Activated naive CD4-positive, alpha-beta T cell treated with anti-CD3 and anti-CD28 coated beads for 36 hours (primary cell): ENCODE measurements at regions not wholly inside any gene's neighbourhood (a gene's known extent, or its start where the extent isn't known, plus 50 kb on each side); places are given as distances from the start of the nearest gene placed in this dataset.
"Not testable (repeated sequence)": the region's sequence is repeated elsewhere in the genome, so short reads cannot be mapped to it uniquely, and the experiment has no call there.

Source experiments
- CTCF ChIA-PET: fragments of 350-600 bp; sonication (Branson Sonifier 250); formaldehyde crosslinking; loops from one replicate; lab custom pipeline; 2021; ENCODE audit warnings: antibody characterized with exemption; lab: Charles Lee
- DNase-seq: peaks from one replicate; pipeline ENCODE4 v3.0.0-alpha.2; 2020
- H3K27ac Mint-ChIP-seq: one replicate; pipeline ENCODE4 v1.8.0; 2021; ENCODE audit warnings: mild to moderate bottlenecking, mixed read lengths
- H3K27me3 Mint-ChIP-seq: one replicate; pipeline ENCODE4 v1.8.0; 2021; ENCODE audit warnings: low read depth, mixed read lengths
- H3K36me3 Mint-ChIP-seq: one replicate; pipeline ENCODE4 v1.8.0; 2021; ENCODE audit warnings: low read depth, mixed read lengths
- H3K4me1 Mint-ChIP-seq: one replicate; pipeline ENCODE4 v1.8.0; 2021; ENCODE audit warnings: low read depth, mixed read lengths
- H3K4me3 Mint-ChIP-seq: one replicate; pipeline ENCODE4 v1.8.0; 2021; ENCODE audit warnings: mild to moderate bottlenecking, moderate library complexity, mixed read lengths
- H3K9me3 Mint-ChIP-seq: one replicate; pipeline ENCODE4 v1.8.0; 2021; ENCODE audit warnings: mixed read lengths
- intact Hi-C: fragments of 100-400 bp; cut with micrococcal nuclease; formaldehyde crosslinking; loops from one replicate; pipeline ENCODE4 v1.15.1; 2023

DNA sequence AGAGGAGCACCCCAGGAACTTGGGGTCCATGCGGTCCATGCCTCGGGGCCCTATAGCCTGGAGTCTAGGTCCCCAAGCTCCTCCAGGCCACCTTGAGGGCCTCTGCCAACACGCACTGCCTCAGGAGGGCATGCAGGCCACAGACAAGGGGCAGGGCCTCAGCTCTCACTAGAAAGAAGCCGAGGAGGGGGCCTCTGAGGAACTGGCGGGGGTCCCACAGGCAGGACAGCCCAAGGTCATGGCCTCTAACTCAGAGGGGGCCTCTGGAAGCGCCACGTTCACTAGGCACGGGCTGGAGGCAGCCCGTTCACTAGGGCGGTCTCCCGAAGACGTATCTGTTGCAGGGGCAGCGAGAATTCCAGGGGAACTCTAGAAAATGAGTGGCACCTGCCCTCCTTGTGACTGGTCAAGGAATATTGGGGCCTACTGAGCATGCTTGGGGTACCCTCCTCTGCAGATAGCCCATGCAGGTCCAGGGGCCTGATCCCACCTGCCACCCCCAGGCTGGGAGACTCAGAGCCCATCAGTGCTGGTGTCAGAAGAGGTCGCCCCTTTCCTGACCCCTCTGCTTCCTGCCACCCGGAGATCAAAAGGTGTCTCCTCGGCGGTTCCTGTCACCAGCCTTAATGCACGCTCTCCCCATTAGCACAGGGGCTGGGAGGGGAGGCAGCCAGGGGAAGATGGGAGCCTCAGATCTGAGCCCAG lies 86.7 kb upstream of the RET start:
- H3K4me3 Mint-ChIP-seq = no peak overlapping the region
- no peaks in the 10 kb centered on the region for H3K36me3 Mint-ChIP-seq
- DNase-seq = no peak
- H3K9me3 Mint-ChIP-seq = no peaks in the 10 kb centered on the region
- intact Hi-C loops = no loop called here
- H3K27ac Mint-ChIP-seq = no peak overlapping the region
- H3K27me3 Mint-ChIP-seq = no peaks in the 10 kb centered on the region
- H3K4me1 Mint-ChIP-seq = peaks cover 5% of the 10 kb centered on the region
- CTCF ChIA-PET = no interaction called here

DNA sequence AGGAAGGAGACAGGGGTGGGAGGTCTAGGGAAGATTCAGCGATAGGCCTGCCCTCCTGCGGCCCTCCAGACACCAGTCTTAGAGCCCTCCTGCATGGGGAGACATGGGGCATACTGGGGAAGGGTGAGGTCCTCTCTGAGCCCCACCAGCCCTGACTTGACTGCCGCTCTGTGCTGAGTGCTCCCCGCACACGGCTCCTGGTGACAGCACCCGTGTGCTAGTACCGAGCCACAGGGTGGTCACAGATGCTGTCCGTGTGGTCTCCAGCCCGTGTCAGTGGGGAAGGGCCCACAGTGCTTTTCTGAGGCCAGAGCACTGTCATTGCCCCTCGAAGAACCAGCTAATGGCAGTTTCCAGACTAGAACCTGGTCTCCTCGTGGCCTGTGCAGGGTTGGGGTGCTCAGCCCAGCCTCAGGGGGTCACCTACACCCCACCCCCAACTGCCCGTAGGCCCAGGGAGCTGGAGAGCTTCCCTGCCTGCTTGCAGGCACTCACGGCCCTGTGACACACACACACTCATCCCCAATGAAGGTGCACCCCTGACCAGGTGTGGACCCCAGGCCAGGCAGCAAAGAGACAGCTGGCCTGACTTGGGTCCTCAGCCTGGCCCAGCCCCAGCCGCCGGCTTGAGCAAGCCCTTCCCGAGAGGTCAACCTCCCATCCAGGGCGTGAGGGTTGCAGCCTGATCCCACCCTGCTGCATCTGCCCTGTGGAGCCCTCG lies 86.0 kb upstream of the RET start:
- no peak overlapping the region for H3K4me3 Mint-ChIP-seq
- peaks cover 5% of the 10 kb centered on the region for H3K4me1 Mint-ChIP-seq
- intact Hi-C loops = no loop called here
- no peaks in the 10 kb centered on the region for H3K9me3 Mint-ChIP-seq
- CTCF ChIA-PET = no interaction called here
- no peak for DNase-seq
- H3K27me3 Mint-ChIP-seq = no peaks in the 10 kb centered on the region
- H3K27ac Mint-ChIP-seq = no peak overlapping the region
- H3K36me3 Mint-ChIP-seq = no peaks in the 10 kb centered on the region

DNA sequence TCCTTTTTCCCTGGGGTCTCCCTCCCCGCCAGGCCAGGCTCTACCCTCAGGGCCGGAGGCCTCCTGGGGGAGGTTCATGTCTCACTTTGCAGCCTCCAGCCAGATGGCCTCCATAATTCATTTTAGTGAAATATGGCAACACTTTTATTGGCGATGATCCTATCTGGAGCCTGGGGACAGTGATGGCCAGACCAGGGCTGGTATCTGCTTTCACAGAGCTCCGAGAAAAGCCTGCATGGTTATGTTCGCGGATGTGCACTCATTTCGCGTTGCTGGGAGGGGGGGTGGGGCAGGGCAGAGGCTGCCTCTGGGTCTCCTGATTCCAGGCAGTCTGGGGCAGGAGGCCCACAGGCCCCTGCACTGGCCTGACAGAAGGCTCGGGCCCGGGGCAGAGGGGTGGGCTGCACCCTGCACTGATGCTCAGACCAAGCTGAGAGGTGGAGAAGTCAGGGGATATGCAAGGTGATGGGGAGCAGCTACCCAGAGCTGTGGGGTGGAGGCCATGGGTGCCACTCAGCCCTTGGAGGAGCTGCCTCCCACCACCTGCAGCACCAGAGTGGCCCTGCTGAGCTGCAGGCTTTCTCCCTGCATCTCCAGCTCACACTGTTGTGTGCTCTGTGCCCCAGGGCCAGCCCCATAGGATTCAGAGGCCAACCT lies 85.3 kb upstream of the RET start:
- H3K9me3 Mint-ChIP-seq = no peaks in the 10 kb centered on the region
- no peaks in the 10 kb centered on the region for H3K27me3 Mint-ChIP-seq
- H3K4me1 Mint-ChIP-seq = peaks cover 5% of the 10 kb centered on the region
- H3K36me3 Mint-ChIP-seq = no peaks in the 10 kb centered on the region
- H3K27ac Mint-ChIP-seq = no peak overlapping the region
- intact Hi-C loops = no loop called here
- DNase-seq = no peak
- H3K4me3 Mint-ChIP-seq = no peak overlapping the region
- CTCF ChIA-PET = no interaction called here

DNA sequence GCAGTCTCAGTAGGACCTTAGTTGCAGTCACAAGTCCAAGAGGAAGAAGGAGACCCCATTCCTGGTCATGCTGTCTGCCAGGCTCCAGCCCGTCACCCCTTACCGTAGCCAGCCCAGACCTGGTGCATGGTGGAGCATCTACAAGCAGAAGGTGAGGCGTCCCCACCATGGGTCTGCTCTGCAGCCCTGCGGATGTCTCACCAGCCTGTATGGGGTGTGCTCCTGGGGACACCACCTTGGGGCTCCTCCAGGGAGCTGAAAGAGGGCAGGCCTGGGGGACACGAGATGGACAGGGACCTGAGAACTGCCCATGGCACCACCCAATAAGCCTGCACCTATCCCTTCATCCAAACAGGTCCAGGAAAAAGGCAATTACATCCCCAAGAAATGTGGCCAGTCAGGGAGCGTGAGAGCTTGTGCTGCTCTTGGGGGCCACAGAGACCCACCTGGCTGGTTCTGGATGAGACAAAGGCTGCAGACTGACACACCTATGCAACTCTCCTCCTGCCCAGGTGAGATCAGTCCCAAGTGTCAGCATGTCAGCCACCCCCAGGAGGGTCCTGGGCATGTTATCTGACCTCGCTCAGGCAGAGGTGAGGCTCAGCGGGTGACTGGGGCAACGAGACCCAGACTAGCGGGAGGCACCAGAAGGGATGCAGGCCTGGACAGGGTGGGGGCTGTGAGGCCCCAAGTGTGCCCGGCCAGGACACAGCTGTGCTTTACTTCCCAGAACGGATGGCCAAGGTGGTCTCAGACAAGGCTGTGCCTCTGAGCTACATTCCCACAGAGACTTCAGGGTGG lies 84.5 kb upstream of the RET start:
- H3K4me1 Mint-ChIP-seq = peaks cover 5% of the 10 kb centered on the region
- intact Hi-C loops = no loop called here

DNA sequence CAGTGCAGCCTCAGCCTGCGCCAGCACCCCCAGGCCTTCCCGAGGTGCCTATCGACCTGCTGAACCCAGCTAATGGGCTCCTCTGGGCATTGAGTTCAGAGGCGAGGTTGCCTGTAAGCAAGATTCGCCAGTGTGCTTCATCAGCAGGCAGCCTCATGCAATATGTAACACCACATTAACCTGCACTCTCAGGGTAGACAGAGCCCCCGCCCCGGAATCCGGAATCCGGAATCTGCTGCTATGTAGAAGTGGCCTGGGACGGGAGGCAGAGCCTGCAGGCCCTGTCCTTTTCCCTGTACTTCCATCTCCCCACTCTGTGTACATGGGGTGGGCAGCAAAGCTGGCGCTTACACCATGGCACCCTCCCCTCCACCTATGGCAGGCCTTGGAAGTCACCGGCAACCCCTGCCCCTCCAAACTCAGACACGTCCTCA lies 83.9 kb upstream of the RET start:
- no peak overlapping the region for H3K4me3 Mint-ChIP-seq
- H3K36me3 Mint-ChIP-seq = no peaks in the 10 kb centered on the region
- H3K9me3 Mint-ChIP-seq = no peaks in the 10 kb centered on the region
- DNase-seq = no peak
- H3K27me3 Mint-ChIP-seq = no peaks in the 10 kb centered on the region
- CTCF ChIA-PET = no interaction called here
- no peak overlapping the region for H3K27ac Mint-ChIP-seq
- H3K4me1 Mint-ChIP-seq = peaks cover 5% of the 10 kb centered on the region
- intact Hi-C loops = no loop called here

More for the DNA sequence above, 84.5 kb upstream of the RET start:
- Mint-ChIP-seq H3K4me3 (no peak overlapping the region), H3K9me3 (no peaks in the 10 kb centered on the region), H3K36me3 (no peaks in the 10 kb centered on the region), H3K27me3 (no peaks in the 10 kb centered on the region), H3K27ac (no peak overlapping the region)
- DNase-seq = no peak
- CTCF ChIA-PET = no interaction called here

DNA sequence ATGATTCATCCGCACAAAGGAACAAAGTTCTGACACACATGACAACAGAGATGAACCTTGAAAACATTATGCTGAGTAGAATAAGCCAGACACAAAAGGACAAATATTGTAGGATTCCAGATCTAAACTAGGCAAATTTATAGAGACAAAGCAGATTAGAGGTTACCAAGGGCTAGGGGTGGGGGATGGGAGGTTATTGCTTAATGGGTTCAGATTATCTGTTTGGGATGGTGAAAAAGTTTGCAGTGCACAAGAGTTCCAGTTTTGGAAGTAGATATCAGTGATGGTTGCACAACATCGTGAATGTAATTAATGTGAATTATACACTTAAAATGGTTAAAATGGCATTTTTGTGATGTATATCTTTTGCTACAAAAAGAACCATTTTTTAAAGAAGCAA lies 82.0 kb upstream of the RET start:
- H3K27ac Mint-ChIP-seq, CTCF ChIA-PET, DNase-seq, H3K27me3 Mint-ChIP-seq, H3K4me3 Mint-ChIP-seq, H3K36me3 Mint-ChIP-seq, H3K9me3 Mint-ChIP-seq, intact Hi-C loops, H3K4me1 Mint-ChIP-seq: not testable (repeated sequence)

DNA sequence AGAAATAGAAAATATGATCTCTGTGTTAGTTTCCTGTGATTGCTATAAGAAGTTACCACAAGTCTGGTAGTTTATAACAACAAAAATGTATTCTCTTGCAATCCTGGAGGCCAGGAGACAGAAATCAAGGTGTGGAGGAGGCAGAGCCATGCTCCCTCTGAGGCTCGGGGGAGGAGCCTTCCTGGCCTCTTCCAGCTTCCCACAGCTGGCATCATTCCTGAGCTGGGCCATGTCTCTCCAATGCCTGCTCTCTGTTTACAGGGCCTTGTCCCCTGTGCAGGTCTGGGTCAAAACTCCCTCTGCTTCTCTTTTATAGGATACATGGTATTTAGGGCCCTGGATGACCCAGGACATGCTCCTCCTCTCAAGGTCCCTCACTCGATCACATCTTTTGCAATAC lies 81.3 kb upstream of the RET start:
- no peak overlapping the region for H3K27ac Mint-ChIP-seq
- no peaks in the 10 kb centered on the region for H3K9me3 Mint-ChIP-seq
- H3K4me3 Mint-ChIP-seq = no peak overlapping the region
- no peaks in the 10 kb centered on the region for H3K36me3 Mint-ChIP-seq
- CTCF ChIA-PET = no interaction called here
- intact Hi-C loops = no loop called here
- H3K4me1 Mint-ChIP-seq = no peaks in the 10 kb centered on the region
- H3K27me3 Mint-ChIP-seq = no peaks in the 10 kb centered on the region
- no peak for DNase-seq

DNA sequence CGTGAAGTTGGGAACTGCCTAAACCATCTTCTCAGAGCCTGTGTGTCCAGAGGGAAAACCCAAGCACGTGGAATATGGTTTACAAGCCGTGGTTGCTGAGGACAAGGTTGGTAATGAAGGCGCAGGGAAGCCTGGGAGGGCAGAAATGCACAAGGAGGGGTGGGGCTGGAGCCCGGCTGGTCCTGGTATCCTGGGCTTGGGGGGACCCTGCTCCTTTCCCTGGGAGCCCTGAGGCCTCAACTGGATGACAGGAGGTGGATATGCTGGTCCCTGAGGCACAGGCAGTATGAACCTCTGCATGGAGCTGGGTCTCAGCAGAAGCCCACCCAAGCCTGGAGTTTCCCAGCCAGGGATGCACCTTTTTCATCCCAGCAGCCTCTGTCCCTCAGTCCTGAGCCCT lies 80.3 kb upstream of the RET start:
- intact Hi-C loops = no loop called here
- Mint-ChIP-seq H3K4me1 (no peaks in the 10 kb centered on the region), H3K9me3 (no peaks in the 10 kb centered on the region), H3K27ac (no peak overlapping the region), H3K27me3 (no peaks in the 10 kb centered on the region), H3K36me3 (no peaks in the 10 kb centered on the region), H3K4me3 (no peak overlapping the region)
- DNase-seq = no peak
- CTCF ChIA-PET = no interaction called here

DNA sequence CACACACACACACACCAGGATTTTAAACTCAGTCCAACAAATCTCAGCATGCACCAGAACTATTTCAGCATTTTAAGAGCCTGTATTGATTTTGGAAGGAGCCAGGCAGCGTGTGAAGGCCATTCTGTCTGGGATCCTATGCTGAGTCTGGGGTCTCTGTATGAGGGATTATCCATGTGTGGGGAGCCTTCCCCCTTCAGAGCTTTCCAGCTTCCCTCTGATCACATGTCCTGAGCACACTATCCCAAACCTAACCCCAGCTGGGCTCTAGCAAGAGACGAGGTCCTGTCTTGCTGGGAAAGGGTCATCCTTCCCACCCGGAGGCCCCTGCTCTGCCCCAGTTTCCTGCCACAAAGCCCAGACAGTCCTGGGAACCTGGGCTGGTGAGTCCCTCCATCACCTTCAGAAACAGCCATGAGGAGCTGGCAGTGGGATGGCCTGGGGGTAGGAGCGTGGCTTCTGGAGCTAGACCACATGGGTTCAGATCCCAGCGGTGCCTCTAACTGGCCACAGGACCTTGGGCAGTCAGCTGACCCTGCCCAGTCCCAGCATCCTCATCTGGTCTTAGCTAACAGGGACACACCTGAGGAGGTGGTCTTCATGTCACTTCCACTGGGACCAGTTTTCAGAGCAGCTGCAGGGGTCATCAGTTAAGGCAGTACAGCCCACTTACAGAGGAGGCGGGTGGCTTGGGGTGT lies 79.6 kb upstream of the RET start:
- no peak overlapping the region for H3K27ac Mint-ChIP-seq
- DNase-seq = no peak
- no peaks in the 10 kb centered on the region for H3K36me3 Mint-ChIP-seq
- no peaks in the 10 kb centered on the region for H3K9me3 Mint-ChIP-seq
- no peaks in the 10 kb centered on the region for H3K27me3 Mint-ChIP-seq
- intact Hi-C loops = no loop called here
- CTCF ChIA-PET = no interaction called here
- H3K4me1 Mint-ChIP-seq = no peaks in the 10 kb centered on the region
- H3K4me3 Mint-ChIP-seq = no peak overlapping the region

DNA sequence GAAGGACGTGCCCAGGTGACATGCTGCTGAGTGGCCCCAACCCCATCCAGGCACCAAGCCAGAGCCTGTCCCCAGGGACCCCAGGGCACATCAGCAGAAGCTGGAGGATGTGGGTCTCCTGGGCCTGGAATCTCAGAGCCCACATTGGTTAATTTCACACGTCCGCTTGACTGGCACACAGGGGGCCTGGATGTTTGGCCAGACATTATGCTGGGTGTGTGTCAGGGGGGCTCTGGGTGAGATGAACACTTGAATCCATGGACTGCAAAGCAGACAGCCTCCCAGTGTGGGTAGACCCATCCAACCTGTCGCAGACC lies 79.1 kb upstream of the RET start:
- Mint-ChIP-seq H3K27me3 (no peaks in the 10 kb centered on the region), H3K9me3 (no peaks in the 10 kb centered on the region), H3K4me1 (no peaks in the 10 kb centered on the region), H3K4me3 (no peak overlapping the region), H3K27ac (no peak overlapping the region), H3K36me3 (no peaks in the 10 kb centered on the region)
- DNase-seq = no peak
- CTCF ChIA-PET = no interaction called here
- intact Hi-C loops = no loop called here

DNA sequence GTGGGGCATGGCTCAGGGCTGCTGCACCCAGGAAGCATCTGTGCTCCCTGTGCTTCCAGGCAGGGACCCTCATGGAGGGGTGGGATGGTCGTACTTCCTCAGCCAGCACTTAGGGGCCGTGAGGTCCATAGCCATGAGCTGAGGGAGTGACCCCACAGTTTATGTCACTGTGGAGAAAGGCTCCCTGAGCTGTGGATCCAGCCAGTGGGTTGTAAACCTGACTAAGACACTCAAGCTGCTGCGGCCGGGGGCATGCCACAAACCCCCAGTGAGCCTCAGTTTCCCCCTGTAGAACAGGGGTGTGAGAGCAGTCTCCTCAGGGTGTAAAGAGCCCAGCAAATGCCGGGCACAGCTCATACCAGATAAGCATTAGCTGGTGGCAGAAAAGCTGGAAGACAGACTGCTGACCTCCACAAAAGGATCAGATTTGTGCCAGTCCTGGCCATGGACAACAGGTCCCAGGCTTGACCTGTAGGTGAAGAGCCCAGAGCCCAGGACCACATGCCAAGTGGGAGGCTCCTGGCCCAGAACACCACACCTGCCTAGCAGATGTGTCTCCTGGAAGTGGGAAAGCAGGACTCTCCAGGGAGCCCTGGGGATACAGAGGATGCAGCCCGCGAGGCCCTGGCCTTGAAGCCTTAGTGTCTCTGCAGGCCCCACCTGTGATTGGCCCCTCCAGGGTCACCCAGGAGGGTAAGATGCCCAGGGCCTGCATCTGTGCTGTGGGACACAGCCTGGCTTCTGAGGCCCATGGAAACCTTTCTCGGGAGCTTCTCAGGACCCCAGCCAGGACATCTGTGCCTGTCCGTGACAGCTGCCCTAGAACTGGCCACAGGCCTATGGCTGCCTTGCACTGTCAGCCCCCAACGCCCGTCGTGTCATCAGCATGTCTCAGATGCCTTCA lies 78.1 kb upstream of the RET start:
- Mint-ChIP-seq H3K9me3 (no peaks in the 10 kb centered on the region), H3K27me3 (no peaks in the 10 kb centered on the region), H3K27ac (no peak overlapping the region), H3K4me1 (no peaks in the 10 kb centered on the region), H3K36me3 (no peaks in the 10 kb centered on the region), H3K4me3 (no peak overlapping the region)
- DNase-seq = no peak
- CTCF ChIA-PET = no interaction called here
- intact Hi-C loops = no loop called here
